NCI-H128 (cell line): ENCODE measurements at regions not wholly inside any gene's neighbourhood (a gene's known extent, or its start where the extent isn't known, plus 50 kb on each side); places are given as distances from the start of the nearest gene placed in this dataset.

ENCODE experiments used
- DNase-seq: peaks from one replicate; lab custom pipeline; 2025; ENCODE audit not compliant: unreplicated experiment; lab: John Stamatoyannopoulos, UW

DNA sequence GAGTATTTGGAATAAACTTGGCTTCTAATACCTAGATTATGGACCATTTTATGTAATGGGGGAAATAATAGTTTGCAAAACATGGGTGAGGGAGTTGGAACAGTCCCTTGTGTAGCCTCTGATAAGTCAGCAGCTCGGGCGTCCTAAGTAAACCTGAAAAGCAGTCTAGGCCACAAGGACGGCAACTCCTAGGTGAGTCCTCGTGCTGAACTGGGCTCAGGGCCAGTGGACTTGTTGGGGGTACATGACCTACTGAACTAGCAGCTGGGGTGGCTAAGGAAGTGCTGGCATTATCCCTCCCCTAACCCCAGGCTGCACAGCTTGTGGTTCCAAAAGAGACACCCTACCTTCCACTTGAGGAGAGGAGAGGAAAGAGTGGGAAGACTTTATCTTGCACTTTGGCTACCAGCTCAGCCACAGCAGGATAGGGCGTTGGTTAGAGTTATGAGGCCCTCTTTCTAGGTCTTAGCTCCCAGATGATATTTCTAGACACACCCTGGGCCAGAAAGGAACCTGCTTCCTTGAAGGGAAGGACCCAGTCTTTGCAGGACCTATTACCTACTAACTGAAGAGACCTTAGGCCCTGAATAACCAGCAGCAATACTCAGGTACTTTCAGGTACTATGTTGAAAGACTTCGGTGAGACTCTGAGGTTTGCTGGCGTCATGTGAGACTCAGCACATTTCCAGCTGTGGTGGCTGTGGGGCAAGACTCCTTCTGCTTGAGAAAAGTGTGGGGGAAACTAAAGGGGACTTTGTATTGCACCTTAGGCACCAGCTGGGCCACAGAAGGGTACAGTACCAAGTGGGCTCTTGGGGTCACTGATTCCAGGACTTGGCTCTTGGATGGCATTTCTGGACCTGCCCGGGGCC is 71.0 kb downstream of the AQP4 start:
- DNase-seq: no peak

DNA sequence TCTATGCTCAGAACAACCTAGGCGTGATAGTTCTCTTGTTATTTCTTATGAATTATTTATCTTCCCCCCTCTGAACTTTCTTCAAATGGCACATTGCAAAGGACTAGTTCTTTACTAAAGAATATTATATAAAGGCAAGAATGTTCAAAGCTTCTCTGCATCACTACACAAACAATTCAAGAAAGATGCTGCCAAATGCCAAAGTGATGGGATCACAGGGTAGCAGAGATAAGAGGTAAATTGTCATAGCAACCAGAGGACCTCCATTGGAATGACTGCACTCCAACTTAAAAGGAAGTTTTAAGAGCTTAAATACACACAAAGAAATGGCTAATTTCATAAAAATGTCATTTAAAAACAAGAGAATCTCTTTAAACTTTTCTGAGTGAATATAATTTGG is 72.8 kb downstream of the AQP4 start:
- no peak for DNase-seq

GRCh38 chr18:26791676-26792075 is 73.8 kb downstream of the AQP4 start:
- DNase-seq: no peak

GRCh38 chr18:26784599-26784998 is 80.9 kb downstream of the AQP4 start:
- DNase-seq: no peak

DNA sequence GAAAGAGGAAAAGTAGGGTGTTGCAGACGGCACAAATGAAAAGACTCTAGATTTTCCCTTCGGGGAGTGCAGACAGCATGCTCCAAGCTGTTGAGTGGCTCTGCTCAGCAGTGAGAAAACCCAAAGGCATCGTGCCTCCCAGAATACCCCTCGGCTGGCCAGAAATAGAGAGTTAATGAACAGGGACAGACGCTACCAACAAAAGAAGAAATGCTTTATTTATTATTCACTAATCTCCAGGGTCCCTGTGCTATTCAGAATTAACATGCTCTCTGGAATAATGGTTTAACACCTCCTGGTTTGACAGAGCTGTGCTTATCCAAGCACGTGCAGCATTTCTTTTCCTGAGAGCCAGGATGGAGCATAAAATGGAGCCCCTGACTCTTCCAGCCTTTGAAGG is 82.3 kb downstream of the AQP4 start:
- DNase-seq: no peak

GRCh38 chr18:26780520-26781325 is 84.8 kb downstream of the AQP4 start:
- no peak for DNase-seq

- no peak for DNase-seq
These were observed 87.5 kb downstream of the AQP4 start for GRCh38 chr18:26778054-26778393.

DNA sequence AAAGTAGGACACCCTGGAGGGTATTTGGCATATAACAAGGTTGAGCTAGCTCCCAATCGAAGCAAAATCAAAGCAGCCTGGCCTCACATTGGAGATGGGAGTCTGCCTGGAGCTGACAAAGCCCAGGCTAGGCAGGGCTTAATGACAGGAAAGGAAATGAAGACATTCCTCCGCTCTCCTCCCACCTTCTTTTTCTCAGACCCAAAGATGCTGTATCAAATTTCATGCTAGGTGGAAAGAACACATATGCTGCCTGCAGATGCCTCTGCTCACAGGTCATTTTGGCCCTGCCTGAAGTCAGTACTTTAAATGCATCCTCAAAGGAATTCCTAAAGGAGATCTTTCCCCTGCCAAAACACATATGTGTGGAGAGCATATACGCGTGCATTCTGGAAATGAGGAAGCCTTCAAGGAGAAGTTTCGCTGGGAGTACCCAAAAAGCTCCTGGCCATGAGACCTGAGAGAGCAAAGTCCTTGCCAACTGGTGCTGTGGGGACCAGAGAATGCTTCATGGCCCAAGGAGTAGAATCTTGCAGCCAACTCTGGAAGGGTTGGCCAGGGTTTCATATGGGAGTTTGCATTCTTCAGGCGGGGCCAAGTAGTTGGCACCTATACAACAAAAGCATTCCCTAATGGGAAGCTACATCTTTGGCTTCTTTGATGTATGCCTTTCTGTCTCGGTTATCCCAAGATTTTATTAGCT is 88.0 kb downstream of the AQP4 start:
- no peak for DNase-seq

- no peak for DNase-seq
These were observed 92.8 kb downstream of the AQP4 start for GRCh38 chr18:26772691-26773090.

- DNase-seq: no peak
These were observed 94.0 kb downstream of the AQP4 start for GRCh38 chr18:26771524-26771923.

GRCh38 chr18:26768385-26768784 is 97.1 kb downstream of the AQP4 start:
- DNase-seq: no peak

DNA sequence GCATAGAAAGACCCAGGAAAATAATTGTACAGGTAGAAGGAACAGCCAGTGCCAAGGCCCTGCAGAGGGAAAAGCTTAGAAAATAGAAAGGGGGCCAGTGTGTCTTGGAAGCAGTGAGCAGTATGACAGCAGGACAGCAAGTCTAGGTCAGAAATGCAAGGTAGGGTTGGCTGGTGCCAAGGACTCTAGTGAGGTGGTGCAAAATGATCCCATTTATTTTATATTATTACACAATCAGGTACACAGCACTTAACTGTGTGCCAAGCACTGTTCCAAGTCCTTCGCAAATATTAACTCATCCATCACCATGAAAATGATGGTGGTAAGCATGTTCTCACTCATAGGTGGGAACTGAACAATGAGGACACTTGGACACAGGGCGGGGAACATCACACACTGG is 100.0 kb downstream of the AQP4 start:
- DNase-seq: no peak

DNA sequence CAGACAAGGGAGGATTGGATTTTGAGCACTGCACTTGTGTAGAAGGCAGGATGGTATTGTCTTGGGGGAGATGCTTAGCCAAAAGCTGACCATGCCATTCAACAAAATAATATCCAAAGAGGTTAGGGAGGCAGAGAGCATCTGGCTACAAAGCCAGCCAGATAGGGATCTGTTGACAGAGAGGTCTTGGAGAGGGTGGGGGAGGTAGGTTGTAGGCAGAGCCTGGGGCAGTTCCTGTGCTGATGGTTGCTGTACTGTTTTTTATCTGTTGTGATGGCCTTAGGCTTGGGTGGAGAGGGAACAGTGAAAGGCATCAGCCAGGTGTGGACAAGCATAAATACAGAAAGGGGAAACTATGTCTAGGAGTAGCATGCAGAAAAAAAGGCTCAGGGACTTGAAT is 100.9 kb downstream of the AQP4 start:
- no peak for DNase-seq

DNA sequence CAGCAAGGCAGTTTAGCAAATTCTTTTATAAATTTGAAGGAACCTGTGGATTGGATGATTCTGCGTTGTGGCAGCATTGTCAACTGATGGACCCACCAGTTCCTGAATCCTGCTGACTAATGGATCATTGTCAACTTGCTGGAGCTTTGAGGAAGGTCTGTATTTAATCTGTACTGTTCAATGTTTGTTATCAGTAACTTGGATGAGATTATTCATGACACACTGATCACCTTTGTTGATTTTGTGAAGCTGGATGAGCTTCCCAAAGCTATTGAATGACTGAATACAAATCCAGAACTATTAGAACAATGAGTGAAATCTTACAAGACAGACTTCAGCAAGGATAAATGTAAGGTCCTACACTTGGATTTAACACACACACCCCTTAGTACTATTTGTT is 101.3 kb downstream of the AQP4 start:
- DNase-seq: no peak

DNA sequence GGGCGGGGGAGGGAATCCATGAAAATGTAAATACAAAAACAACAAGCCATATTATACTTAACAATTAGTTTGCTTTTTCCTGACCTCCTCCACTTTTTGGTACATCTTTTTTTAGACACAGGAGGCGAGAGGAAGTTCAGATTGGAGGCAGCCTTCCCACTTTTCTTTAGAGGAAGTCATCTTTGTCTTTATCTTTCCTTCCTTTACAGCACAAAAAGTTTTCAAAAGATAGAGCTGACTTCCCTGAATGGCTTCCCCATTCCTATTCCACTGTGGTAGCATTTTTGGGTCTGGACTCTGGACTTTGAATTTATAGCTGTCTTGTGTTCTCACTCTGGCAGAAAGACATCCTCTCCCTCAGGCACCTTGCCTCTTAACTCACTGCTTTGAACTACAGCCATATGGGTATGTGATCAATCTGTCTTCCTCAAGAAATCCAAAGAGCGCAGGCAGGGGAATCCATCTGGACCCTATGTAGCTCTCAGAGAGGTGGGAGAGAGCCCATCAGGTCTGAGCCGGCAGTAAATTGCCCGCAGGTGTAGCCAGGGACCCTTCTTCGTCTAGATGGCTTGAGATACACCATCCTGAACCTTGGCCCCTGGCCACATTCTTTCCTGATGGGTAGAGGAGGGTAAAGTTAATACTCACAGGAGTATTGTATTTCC is 101.9 kb downstream of the AQP4 start:
- no peak for DNase-seq

- DNase-seq: no peak
These were observed 108.1 kb downstream of the AQP4 start for GRCh38 chr18:26757263-26758019.

DNA sequence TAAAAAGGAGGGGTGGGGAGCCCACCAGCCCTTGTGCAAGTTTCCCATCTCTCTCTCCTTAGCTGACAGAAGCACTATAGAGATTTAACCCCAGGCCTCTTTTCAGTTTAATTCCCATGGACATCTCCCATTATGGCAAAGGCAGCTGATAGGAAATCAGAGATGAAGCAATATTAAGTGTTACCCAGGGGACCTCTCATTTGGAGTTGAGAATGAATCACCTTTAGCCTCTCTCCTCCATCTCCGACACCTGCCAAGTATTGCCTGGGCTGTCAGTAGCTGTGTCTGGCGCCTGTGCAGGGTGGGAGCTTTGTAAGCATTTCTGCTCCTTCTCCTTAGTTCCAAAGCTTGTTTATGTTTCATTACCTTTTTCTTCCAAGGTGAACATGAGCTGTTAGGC is 109.0 kb downstream of the AQP4 start:
- DNase-seq: no peak

DNA sequence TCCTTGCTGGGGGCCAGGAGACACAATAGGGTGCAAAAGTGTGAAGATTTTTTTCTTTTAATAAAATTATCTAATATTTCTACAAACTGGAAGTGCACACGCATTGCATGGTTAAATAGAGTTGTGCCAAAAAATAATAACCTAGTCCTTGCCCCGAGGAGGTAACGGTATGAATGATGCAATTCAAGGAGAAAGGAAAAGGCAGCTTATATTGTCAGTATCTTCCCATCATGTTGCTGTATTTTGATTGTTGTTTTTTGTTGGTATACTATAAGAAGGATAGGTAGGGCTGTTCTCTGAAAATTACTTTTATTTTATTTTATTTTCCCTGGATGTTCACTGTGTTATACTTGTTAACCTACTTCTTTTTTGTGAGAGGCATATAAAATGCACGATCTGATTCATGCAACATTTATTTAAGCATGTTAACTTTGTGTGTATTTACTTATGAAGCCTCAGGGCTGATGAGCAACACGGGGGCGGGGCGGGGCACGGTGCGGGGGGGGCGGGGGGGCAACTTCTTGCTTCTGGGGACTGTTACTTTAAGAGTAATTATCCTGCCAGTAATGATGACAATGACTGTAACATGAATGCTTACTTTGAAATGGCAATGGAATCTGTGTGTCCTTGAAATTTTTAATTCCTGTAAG is 118.6 kb downstream of the AQP4 start:
- DNase-seq: no peak

- no peak for DNase-seq
These were observed 119.1 kb downstream of the AQP4 start for GRCh38 chr18:26746398-26746797.
